Smooth muscle cell (in vitro differentiated cells): ENCODE measurements at regions not wholly inside any gene's neighbourhood (a gene's known extent, or its start where the extent isn't known, plus 50 kb on each side); places are given as distances from the start of the nearest gene placed in this dataset.
"Not testable (repeated sequence)": the region's sequence is repeated elsewhere in the genome, so short reads cannot be mapped to it uniquely, and the experiment has no call there.

Source experiments
- DNase-seq: peaks from one replicate; lab custom pipeline; 2025; ENCODE audit not compliant: unreplicated experiment; lab: John Stamatoyannopoulos, UW
- H2AFZ ChIP-seq: fragments of 200-600 bp; sonication (generic); 2 replicates; pipeline ENCODE4 v1.6.0; 2016; ENCODE audit warnings: antibody characterized with exemption, low read depth, mild to moderate bottlenecking
- H3F3A ChIP-seq: fragments of 200-600 bp; sonication (generic); 2 replicates; pipeline ENCODE4 v1.6.0; 2017; ENCODE audit warnings: antibody characterized with exemption, low read depth
- H3K27ac ChIP-seq: fragments of 200-600 bp; sonication (generic); 2 replicates; pipeline ENCODE4 v1.5.1; 2016; ENCODE audit warnings: low read depth, mild to moderate bottlenecking
- H3K27me3 ChIP-seq: fragments of 200-600 bp; sonication (generic); 2 replicates; pipeline ENCODE4 v1.6.1; 2016; ENCODE audit warnings: low read depth, mild to moderate bottlenecking
- H3K36me3 ChIP-seq: fragments of 200-600 bp; sonication (generic); 2 replicates; pipeline ENCODE4 v1.5.1; 2016; ENCODE audit warnings: low read depth
- H3K4me1 ChIP-seq: fragments of 200-600 bp; sonication (generic); 2 replicates; pipeline ENCODE4 v1.5.1; 2016; ENCODE audit warnings: low read depth
- H3K4me2 ChIP-seq: fragments of 200-600 bp; sonication (generic); 2 replicates; pipeline ENCODE4 v1.6.0; 2016; ENCODE audit warnings: mild to moderate bottlenecking
- H3K4me3 ChIP-seq: fragments of 200-600 bp; sonication (generic); 2 replicates; pipeline ENCODE4 v1.5.1; 2016; ENCODE audit warnings: mild to moderate bottlenecking
- H3K79me2 ChIP-seq: fragments of 200-600 bp; sonication (generic); 2 replicates; pipeline ENCODE4 v1.6.0; 2016; ENCODE audit warnings: low read depth, mild to moderate bottlenecking
- H3K9ac ChIP-seq: fragments of 200-600 bp; sonication (generic); 2 replicates; pipeline ENCODE4 v1.6.0; 2016; ENCODE audit warnings: low read depth
- H3K9me3 ChIP-seq: fragments of 200-600 bp; sonication (generic); replicated peaks from 2 replicates; pipeline ENCODE4 v1.5.1; 2016; ENCODE audit warnings: low read depth
- H4K20me1 ChIP-seq: fragments of 200-600 bp; sonication (generic); 2 replicates; pipeline ENCODE4 v1.6.0; 2016; ENCODE audit warnings: low read depth
- CTCF ChIP-seq: fragments of 200-600 bp; sonication (generic); IDR thresholded peaks from 2 replicates; pipeline ENCODE4 v1.5.1; 2017; ENCODE audit warnings: borderline replicate concordance, mild to moderate bottlenecking, antibody characterized with exemption; ENCODE audit not compliant: insufficient read depth, poor library complexity, severe bottlenecking
- WGBS: methylation state at CpG from one replicate; pipeline ENCODE4 v1.1.7; 2016; ENCODE audit warnings: low lambda C conversion rate; 5-methylcytosine and 5-hydroxymethylcytosine counted together

GRCh38 chr1:186761358-186761757, 67.4 kb upstream of the PLA2G4A start:
- Histone ChIP-seq H3K79me2 (no peaks in the 10 kb centered on the region), H3K4me3 (no peak overlapping the region), H3K36me3 (no peaks in the 10 kb centered on the region), H2AFZ (no peak overlapping the region), H3F3A (no peaks in the 10 kb centered on the region), H3K27ac (no peak overlapping the region), H3K4me2 (no peak overlapping the region), H3K9me3 (no peaks in the 10 kb centered on the region), H4K20me1 (no peaks in the 10 kb centered on the region), H3K4me1 (no peaks in the 10 kb centered on the region), H3K9ac (no peak overlapping the region), H3K27me3 (no peaks in the 10 kb centered on the region)
- no peak for TF ChIP-seq CTCF
- no peak for DNase-seq

- no peak overlapping the region for H3K4me2 ChIP-seq
- 75% methylated on average over 1 of the region's 1 CpG for WGBS
- no peaks in the 10 kb centered on the region for H3K4me1 ChIP-seq
- H3K36me3 ChIP-seq, result no peaks in the 10 kb centered on the region
- H3K9ac ChIP-seq, result no peak overlapping the region
- H3K27ac ChIP-seq, result no peak overlapping the region
- H2AFZ ChIP-seq, result no peak overlapping the region
- no peak overlapping the region for H3K4me3 ChIP-seq
- no peak for DNase-seq
- TF ChIP-seq CTCF, result no peak
- H3F3A ChIP-seq, result no peaks in the 10 kb centered on the region
- H3K79me2 ChIP-seq, result no peaks in the 10 kb centered on the region
- no peaks in the 10 kb centered on the region for H3K9me3 ChIP-seq
- H4K20me1 ChIP-seq, result no peaks in the 10 kb centered on the region
- H3K27me3 ChIP-seq, result no peaks in the 10 kb centered on the region
These were observed 68.3 kb upstream of the PLA2G4A start for GRCh38 chr1:186760446-186760845.

- not testable (repeated sequence) for H3K79me2 ChIP-seq, DNase-seq, H3K4me3 ChIP-seq, H3K4me1 ChIP-seq, H3K9me3 ChIP-seq, H4K20me1 ChIP-seq, H3F3A ChIP-seq, H3K4me2 ChIP-seq, H3K9ac ChIP-seq, H3K27me3 ChIP-seq, H3K27ac ChIP-seq, H3K36me3 ChIP-seq, H2AFZ ChIP-seq
- 95% methylated on average over 5 of the region's 8 CpGs for WGBS
These were observed 69.7 kb upstream of the PLA2G4A start for GRCh38 chr1:186758896-186759606.

- TF ChIP-seq CTCF, result no peak
- 88% methylated on average over 4 of the region's 4 CpGs for WGBS
These were observed 70.9 kb upstream of the PLA2G4A start for GRCh38 chr1:186757851-186758250.

More at GRCh38 chr1:186757851-186758250, 70.9 kb upstream of the PLA2G4A start:
- H3K79me2 ChIP-seq, result no peaks in the 10 kb centered on the region
- no peaks in the 10 kb centered on the region for H3K27me3 ChIP-seq
- H2AFZ ChIP-seq, result no peak overlapping the region
- no peaks in the 10 kb centered on the region for H3K4me1 ChIP-seq
- H3K9ac ChIP-seq, result no peak overlapping the region
- no peaks in the 10 kb centered on the region for H4K20me1 ChIP-seq
- H3K36me3 ChIP-seq, result no peaks in the 10 kb centered on the region
- H3K4me3 ChIP-seq, result no peak overlapping the region
- H3K9me3 ChIP-seq, result no peaks in the 10 kb centered on the region
- no peak overlapping the region for H3K4me2 ChIP-seq
- no peak for DNase-seq
- no peaks in the 10 kb centered on the region for H3F3A ChIP-seq
- H3K27ac ChIP-seq, result no peak overlapping the region
